ENCODE measurements at regions not wholly inside any gene's neighbourhood (a gene's known extent, or its start where the extent isn't known, plus 50 kb on each side); places are given as distances from the start of the nearest gene placed in this dataset.
"Not testable (repeated sequence)": the region's sequence is repeated elsewhere in the genome, so short reads cannot be mapped to it uniquely, and the experiment has no call there.

DNA sequence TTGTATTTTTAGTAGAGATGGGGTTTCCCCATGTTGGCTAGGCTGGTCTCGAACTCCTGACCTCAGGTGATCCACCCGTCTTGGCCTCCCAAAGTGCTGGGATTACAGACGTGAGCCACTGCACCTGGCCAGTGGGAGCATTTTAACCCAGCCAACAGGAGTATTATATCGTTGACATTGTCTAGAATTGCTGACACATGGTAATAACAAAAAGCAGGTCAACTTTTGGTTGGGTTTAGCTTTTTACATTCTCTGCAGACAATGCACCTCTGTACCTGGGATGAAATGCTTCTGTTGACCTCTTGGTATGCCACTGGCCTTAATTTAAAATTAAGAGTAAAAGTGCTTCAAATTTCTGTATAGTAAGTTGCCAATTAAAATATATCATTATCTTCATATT lies 245.6 kb downstream of the TTC6 start:
- TF ChIP-seq, protein P1, sequence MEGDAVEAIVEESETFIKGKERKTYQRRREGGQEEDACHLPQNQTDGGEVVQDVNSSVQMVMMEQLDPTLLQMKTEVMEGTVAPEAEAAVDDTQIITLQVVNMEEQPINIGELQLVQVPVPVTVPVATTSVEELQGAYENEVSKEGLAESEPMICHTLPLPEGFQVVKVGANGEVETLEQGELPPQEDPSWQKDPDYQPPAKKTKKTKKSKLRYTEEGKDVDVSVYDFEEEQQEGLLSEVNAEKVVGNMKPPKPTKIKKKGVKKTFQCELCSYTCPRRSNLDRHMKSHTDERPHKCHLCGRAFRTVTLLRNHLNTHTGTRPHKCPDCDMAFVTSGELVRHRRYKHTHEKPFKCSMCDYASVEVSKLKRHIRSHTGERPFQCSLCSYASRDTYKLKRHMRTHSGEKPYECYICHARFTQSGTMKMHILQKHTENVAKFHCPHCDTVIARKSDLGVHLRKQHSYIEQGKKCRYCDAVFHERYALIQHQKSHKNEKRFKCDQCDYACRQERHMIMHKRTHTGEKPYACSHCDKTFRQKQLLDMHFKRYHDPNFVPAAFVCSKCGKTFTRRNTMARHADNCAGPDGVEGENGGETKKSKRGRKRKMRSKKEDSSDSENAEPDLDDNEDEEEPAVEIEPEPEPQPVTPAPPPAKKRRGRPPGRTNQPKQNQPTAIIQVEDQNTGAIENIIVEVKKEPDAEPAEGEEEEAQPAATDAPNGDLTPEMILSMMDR (IDR thresholded peaks at IDR 0.05): not testable (repeated sequence)
- TF ChIP-seq POLR2AphosphoS5, EP300, POLR2A (IDR thresholded peaks at IDR 0.05): not testable (repeated sequence)

Data from upper lobe of left lung (tissue), 4 donors.